CD14-positive monocyte (primary cell): ENCODE measurements at regions not wholly inside any gene's neighbourhood (a gene's known extent, or its start where the extent isn't known, plus 50 kb on each side); places are given as distances from the start of the nearest gene placed in this dataset.
"Not testable (repeated sequence)": the region's sequence is repeated elsewhere in the genome, so short reads cannot be mapped to it uniquely, and the experiment has no call there.

Experiments used
- DNase-seq, 3 donors: peaks; one replicate each; pipeline ENCODE4 v3.0.0-alpha.2; 2011 to 2022
- H2AFZ ChIP-seq: 2 replicates; pipeline ENCODE4 v1.6.0; 2012; ENCODE audit warnings: mild to moderate bottlenecking, low read depth, low read length, inconsistent platforms; ENCODE audit not compliant: insufficient read depth, poor library complexity, severe bottlenecking
- H3K27ac ChIP-seq, 2 donors: 1 replicate in 1 of 2; 2 replicates in 1 of 2; pipeline ENCODE4 v1.5.1; 2012 to 2013; ENCODE audit warnings: low read length in 2 of 2, control low read depth in 1 of 2, inconsistent platforms in 1 of 2, low read depth in 1 of 2, mild to moderate bottlenecking in 1 of 2
- H3K27me3 ChIP-seq, 2 donors: one replicate each; pipeline versions ENCODE4 v1.6.0 to v1.6.1; 2011 to 2013; ENCODE audit warnings: low read length in 2 of 2; ENCODE audit not compliant: control insufficient read depth in 2 of 2, insufficient read depth in 2 of 2
- H3K36me3 ChIP-seq, 2 donors: replicated peaks in 1 of 2; 1 replicate in 1 of 2; 2 replicates in 1 of 2; pipeline versions ENCODE4 v1.5.1 to v1.6.1; 2012 to 2013; ENCODE audit warnings: low read length in 2 of 2, control low read depth in 1 of 2, inconsistent platforms in 1 of 2, mild to moderate bottlenecking in 1 of 2; ENCODE audit not compliant: insufficient read depth in 2 of 2, control insufficient read depth in 1 of 2
- H3K4me1 ChIP-seq, 2 donors: 1 replicate in 1 of 2; 2 replicates in 1 of 2; pipeline versions ENCODE4 v1.5.1 to v1.6.1; 2012 to 2013; ENCODE audit warnings: low read length in 2 of 2, control low read depth in 1 of 2, inconsistent platforms in 1 of 2, mild to moderate bottlenecking in 1 of 2, moderate library complexity in 1 of 2; ENCODE audit not compliant: insufficient read depth in 2 of 2, control insufficient read depth in 1 of 2
- H3K4me2 ChIP-seq: replicated peaks from 2 replicates; pipeline ENCODE3; 2012; ENCODE audit warnings: low read length, moderate library complexity, mild to moderate bottlenecking; ENCODE audit not compliant: poor library complexity, severe bottlenecking; ENCODE audit errors: extremely low read depth
- H3K4me3 ChIP-seq, 3 experiments: fragments of 200-600 bp in 1 of 3; sonication (generic) in 1 of 3; replicated peaks in 1 of 3; 1 replicate in 2 of 3; 2 replicates in 1 of 3; pipeline ENCODE4 v1.5.1; 2011 to 2013; ENCODE audit warnings: low read length in 3 of 3, mild to moderate bottlenecking in 3 of 3, control low read depth in 2 of 3, low read depth in 2 of 3, inconsistent platforms in 1 of 3, moderate library complexity in 1 of 3
- H3K79me2 ChIP-seq: 2 replicates; pipeline ENCODE4 v1.6.0; 2012; ENCODE audit warnings: mild to moderate bottlenecking, control low read depth, inconsistent platforms, low read length, moderate library complexity; ENCODE audit not compliant: insufficient read depth
- H3K9ac ChIP-seq: 2 replicates; pipeline ENCODE4 v1.6.0; 2017; ENCODE audit warnings: low read length, mild to moderate bottlenecking; ENCODE audit not compliant: insufficient read depth, poor library complexity, severe bottlenecking
- H3K9me3 ChIP-seq, 2 donors: replicated peaks in 1 of 2; 1 replicate in 1 of 2; 2 replicates in 1 of 2; pipeline versions ENCODE4 v1.5.1 to v1.6.1; 2012 to 2013; ENCODE audit warnings: low read length in 2 of 2, control low read depth in 1 of 2; ENCODE audit not compliant: control insufficient read depth in 1 of 2, insufficient read depth in 1 of 2
- H4K20me1 ChIP-seq: 2 replicates; pipeline ENCODE4 v1.6.0; 2012; ENCODE audit warnings: mild to moderate bottlenecking, low read length, control low read depth, moderate library complexity; ENCODE audit not compliant: insufficient read depth
- H3K27ac Mint-ChIP-seq, 7 donors: one replicate each; pipeline ENCODE4 v1.8.0; 2020; ENCODE audit warnings: mild to moderate bottlenecking in 7 of 7, mixed read lengths in 7 of 7, moderate library complexity in 6 of 7, inconsistent platforms in 2 of 7
- H3K27me3 Mint-ChIP-seq, 3 donors: one replicate each; pipeline ENCODE4 v1.8.0; 2021 to 2022; ENCODE audit warnings: low read depth in 3 of 3, mild to moderate bottlenecking in 3 of 3, mixed read lengths in 3 of 3, moderate library complexity in 3 of 3, inconsistent platforms in 1 of 3
- H3K36me3 Mint-ChIP-seq, 2 donors: one replicate each; pipeline ENCODE4 v1.8.0; 2020; ENCODE audit warnings: mixed read lengths in 2 of 2, inconsistent platforms in 1 of 2, mild to moderate bottlenecking in 1 of 2
- H3K4me1 Mint-ChIP-seq: one replicate; pipeline ENCODE4 v1.8.0; 2020; ENCODE audit warnings: mild to moderate bottlenecking, mixed read lengths
- H3K4me3 Mint-ChIP-seq, 2 donors: one replicate each; pipeline ENCODE4 v1.8.0; 2020; ENCODE audit warnings: mild to moderate bottlenecking in 2 of 2, mixed read lengths in 2 of 2, moderate library complexity in 1 of 2
- H3K9me3 Mint-ChIP-seq, 7 donors: one replicate each; pipeline ENCODE4 v1.8.0; 2020 to 2022; ENCODE audit warnings: mixed read lengths in 7 of 7, mild to moderate bottlenecking in 6 of 7, moderate library complexity in 6 of 7, inconsistent platforms in 2 of 7
- WGBS: methylation state at CpG from one replicate; pipeline ENCODE4 v1.1.5; 2013; ENCODE audit warnings: missing lambda C conversion rate; ENCODE audit not compliant: insufficient coverage; 5-methylcytosine and 5-hydroxymethylcytosine counted together
- intact Hi-C, 2 donors: fragments of 100-400 bp; cut with micrococcal nuclease; formaldehyde crosslinking; loops; one replicate each; pipeline versions ENCODE4 v1.15.0 to v1.15.1; 2023

- not testable (repeated sequence) for H3K27ac ChIP-seq
Measured at GRCh38 chr15:32342772-32343199, 60.3 kb downstream of the GOLGA8K start.

GRCh38 chr15:32342268-32342667 is 60.8 kb downstream of the GOLGA8K start:
- H3K27ac Mint-ChIP-seq, H3K36me3 ChIP-seq, H3K4me1 ChIP-seq, H3K27ac ChIP-seq, H3K36me3 Mint-ChIP-seq, H3K79me2 ChIP-seq, H3K4me1 Mint-ChIP-seq, H3K9me3 ChIP-seq, H3K9me3 Mint-ChIP-seq, H3K4me3 ChIP-seq, H4K20me1 ChIP-seq, H2AFZ ChIP-seq, intact Hi-C loops, H3K4me3 Mint-ChIP-seq, H3K4me2 ChIP-seq, H3K27me3 ChIP-seq, H3K9ac ChIP-seq: not testable (repeated sequence)
- peak in 2 of 3 donors; percentile 0 to 7 for DNase-seq
- WGBS, result no CpG with 5 or more reads among the region's 39 CpGs
- H3K27me3 Mint-ChIP-seq, result peaks cover 3 to 11% (median 4%) of the 10 kb centered on the region in 3 donors

More at GRCh38 chr15:32342772-32343199, 60.3 kb downstream of the GOLGA8K start:
- H3K4me2 ChIP-seq, intact Hi-C loops, H3K36me3 ChIP-seq, H3K9ac ChIP-seq, H3K27ac Mint-ChIP-seq, H3K4me1 Mint-ChIP-seq, H3K27me3 ChIP-seq, H3K4me1 ChIP-seq, H3K9me3 ChIP-seq, H2AFZ ChIP-seq, H3K79me2 ChIP-seq, H3K36me3 Mint-ChIP-seq, H3K9me3 Mint-ChIP-seq, DNase-seq, H4K20me1 ChIP-seq: not testable (repeated sequence)
- Mint-ChIP-seq H3K4me3 (peak overlapping the region in 1 of 2 donors; percentile 57), H3K27me3 (peaks cover 3 to 11% (median 4%) of the 10 kb centered on the region in 3 donors)
- WGBS, result no CpG with 5 or more reads among the region's 32 CpGs
- peak overlapping the region in 1 of 3 experiments; percentile 9 for H3K4me3 ChIP-seq

DNA sequence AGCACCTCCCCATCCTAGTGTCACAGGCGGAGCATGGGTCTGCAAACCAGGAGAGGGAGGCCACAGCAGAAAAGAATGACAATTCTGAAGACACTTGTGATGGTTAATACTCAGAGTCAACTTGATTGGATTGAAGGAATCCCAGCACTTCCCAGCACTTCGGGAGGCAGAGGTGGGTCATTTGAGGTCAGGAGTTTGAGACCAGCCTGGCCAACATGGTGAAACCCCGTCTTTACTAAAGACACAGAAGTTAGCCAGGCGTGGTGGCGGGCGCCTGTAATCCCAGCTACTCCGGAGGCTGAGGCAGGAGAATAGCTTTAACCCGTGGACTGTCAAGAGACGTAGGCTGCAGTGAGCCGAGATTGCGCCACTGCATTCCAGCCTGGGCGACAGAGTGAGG is 61.6 kb downstream of the GOLGA8K start:
- H3K36me3 ChIP-seq, H3K27ac ChIP-seq, intact Hi-C loops, H3K4me3 ChIP-seq, H3K27me3 Mint-ChIP-seq, H3K4me2 ChIP-seq, H3K4me1 ChIP-seq, H3K9ac ChIP-seq, H3K36me3 Mint-ChIP-seq, H3K79me2 ChIP-seq, H3K4me3 Mint-ChIP-seq, H3K4me1 Mint-ChIP-seq, H2AFZ ChIP-seq, H3K27me3 ChIP-seq, DNase-seq, H3K9me3 ChIP-seq, H4K20me1 ChIP-seq, H3K9me3 Mint-ChIP-seq, H3K27ac Mint-ChIP-seq: not testable (repeated sequence)
- WGBS, result no CpG with 5 or more reads among the region's 12 CpGs

GRCh38 chr15:32336804-32337203 is 66.3 kb downstream of the GOLGA8K start:
- DNase-seq, H3K9me3 Mint-ChIP-seq, H3K79me2 ChIP-seq, H3K36me3 Mint-ChIP-seq, H2AFZ ChIP-seq, intact Hi-C loops, H3K9me3 ChIP-seq, H3K27me3 Mint-ChIP-seq, H3K4me1 Mint-ChIP-seq, H3K36me3 ChIP-seq, H4K20me1 ChIP-seq, H3K9ac ChIP-seq, H3K4me1 ChIP-seq, H3K4me2 ChIP-seq, H3K27me3 ChIP-seq, H3K27ac ChIP-seq, H3K27ac Mint-ChIP-seq, H3K4me3 Mint-ChIP-seq, H3K4me3 ChIP-seq: not testable (repeated sequence)
- WGBS, result no CpG with 5 or more reads among the region's 3 CpGs
